ENCODE measurements at regions not wholly inside any gene's neighbourhood (a gene's known extent, or its start where the extent isn't known, plus 50 kb on each side); places are given as distances from the start of the nearest gene placed in this dataset.

- TF ChIP-seq CTCF (IDR thresholded peaks at IDR 0.05) (no peak), POLR2A (IDR thresholded peaks at IDR 0.05) (no peak)
Observed at GRCh38 chr6:168856914-168857313, 396.7 kb downstream of the THBS2 start.

Measured in gastroesophageal sphincter (tissue), 3 donors.